Heart left ventricle (tissue), 16 donors: ENCODE measurements at regions not wholly inside any gene's neighbourhood (a gene's known extent, or its start where the extent isn't known, plus 50 kb on each side); places are given as distances from the start of the nearest gene placed in this dataset.

Experiments used
- ATAC-seq, 4 donors: fragments of 200-7000 bp; cut with Tn5 transposase; one replicate each; pipeline ENCODE4 v1.9.1; 2020 to 2022; ENCODE audit warnings: moderate library complexity in 4 of 4, mild to moderate bottlenecking in 3 of 4, moderate number of reproducible peaks in 1 of 4
- DNase-seq, 5 donors: peaks; one replicate each; pipeline ENCODE4 v3.0.0-alpha.2; 2020
- H3K27ac ChIP-seq, 12 donors: fragments of 200-600 bp; sonication (generic) in 4 of 12; one replicate each; pipeline versions ENCODE4 v1.5.0 to v1.8.0; 2016 to 2022; ENCODE audit warnings: mild to moderate bottlenecking in 2 of 12
- H3K27me3 ChIP-seq, 9 donors: fragments of 200-600 bp; sonication (generic) in 2 of 9; one replicate each; pipeline versions ENCODE4 v1.5.1 to v1.8.0; 2016 to 2022; ENCODE audit warnings: mild to moderate bottlenecking in 3 of 9
- H3K36me3 ChIP-seq, 9 donors: fragments of 200-600 bp; sonication (generic) in 2 of 9; one replicate each; pipeline versions ENCODE4 v1.5.0 to v1.8.0; 2018 to 2022; ENCODE audit warnings: mild to moderate bottlenecking in 2 of 9
- H3K4me1 ChIP-seq, 12 donors: fragments of 200-600 bp; sonication (generic) in 4 of 12; one replicate each; pipeline versions ENCODE4 v1.5.0 to v1.8.0; 2016 to 2022; ENCODE audit warnings: mild to moderate bottlenecking in 3 of 12
- H3K4me3 ChIP-seq, 12 donors: fragments of 200-600 bp; sonication (generic) in 4 of 12; one replicate each; pipeline versions ENCODE4 v1.5.0 to v1.8.0; 2017 to 2022; ENCODE audit warnings: mild to moderate bottlenecking in 9 of 12, moderate library complexity in 4 of 12
- H3K9me3 ChIP-seq, 12 donors: fragments of 200-600 bp; sonication (generic) in 4 of 12; one replicate each; pipeline versions ENCODE4 v1.5.0 to v1.8.0; 2016 to 2022; ENCODE audit warnings: mild to moderate bottlenecking in 1 of 12
- POLR2A ChIP-seq, 2 donors: fragments of 450-650 bp; IDR thresholded peaks; one replicate each; pipeline ENCODE4 v1.6.1; 2017; ENCODE audit warnings: antibody characterized with exemption in 2 of 2, mild to moderate bottlenecking in 2 of 2, moderate library complexity in 2 of 2
- WGBS, 4 donors: extraction: QIAGEN DNeasy Blood & Tissue Kit in 2 of 4; methylation state at CpG; one replicate each; pipeline versions ENCODE4 v1.1.5 to v1.1.7; 2013 to 2018; 5-methylcytosine and 5-hydroxymethylcytosine counted together
- intact Hi-C, 10 donors: fragments of 100-400 bp; cut with DNase I; formaldehyde crosslinking; loops; one replicate each; pipeline versions ENCODE4 v1.11.1 to v1.14.2; 2022
- TF ChIP-seq, protein P1 (sequence below), 12 donors: fragments of 200-600 bp; sonication (generic) in 4 of 12; IDR thresholded peaks; one replicate each; pipeline versions ENCODE4 v1.5.0 to v1.8.0; 2018 to 2022; ENCODE audit warnings: antibody characterized with exemption in 12 of 12, mild to moderate bottlenecking in 5 of 12
- donor health status: ischemic (EF 13 %, LVEDD 7.1; RV severe dilation, severe dysfunction).
- donor health status: healthy with polysubstance abuse.
- donor health status: DM: no; HTN: yes; CAD: no.
- donor health status: DM: no; HTN: no; CAD: no.
- donor health status: ischemic (EF 25% LVEDD 6.9; RV normal size, moderate dysfunction).
- donor health status: ischemic (EF 25% LVEDD 5.7; RV mildly dilated, moderate dysfunction).
- donor health status: healthy.
- donor health status: DM: yes; HTN: yes; CAD: no.
- donor health status: ischemic (EF 35%, LVEDD 5.7; RV mildly dilated, moderate dysfunction).
- donor health status: nonischemic (EF 11% LVEDD 7.7; RV severe dilation, severe dysfunction).
- donor health status: DM: yes; HTN: yes; CAD: no.
- donor health status: PGD.
- donor health status: ischemic (EF 29% LVEDD 5.4; RV normal size, mild dysfunction).
- donor health status: nonischemic (EF 23%, LVEDD 6.1; RV moderate dilation, normal function).

DNA sequence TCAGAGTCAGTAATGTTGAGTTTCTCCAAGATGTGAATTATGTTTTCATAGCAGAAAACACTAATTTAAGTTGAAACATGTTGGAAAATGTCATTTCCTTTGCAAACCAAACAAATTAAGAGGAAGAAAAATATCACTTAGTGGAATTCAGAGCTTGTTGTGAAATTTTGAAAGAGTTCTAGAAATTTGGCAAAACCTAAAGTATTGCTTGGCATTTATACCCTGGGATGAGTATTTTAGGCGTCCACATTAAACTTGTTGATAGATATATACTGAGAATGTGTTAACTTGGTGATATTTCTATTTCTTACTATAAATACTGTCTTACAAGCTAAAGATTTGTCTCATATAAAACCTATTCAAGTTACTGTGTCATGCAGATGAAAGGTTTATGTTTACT is 335.2 kb downstream of the NSUN3 start:
- WGBS, 4 donors: 88 to 90% (median 90%) methylated on average over 1 of the region's 1 CpG
- Histone ChIP-seq H3K9me3 (peaks cover 0 to 2% (median 0%) of the 10 kb centered on the region in 12 donors), H3K27me3 (no peaks in the 10 kb centered on the region), H3K27ac (no peak overlapping the region), H3K4me1 (no peaks in the 10 kb centered on the region), H3K4me3 (no peak overlapping the region), H3K36me3 (no peaks in the 10 kb centered on the region)
- no peak for ATAC-seq
- intact Hi-C loops: no loop called here
- no peak for TF ChIP-seq POLR2A (IDR thresholded peaks at IDR 0.05)
- TF ChIP-seq, protein P1, sequence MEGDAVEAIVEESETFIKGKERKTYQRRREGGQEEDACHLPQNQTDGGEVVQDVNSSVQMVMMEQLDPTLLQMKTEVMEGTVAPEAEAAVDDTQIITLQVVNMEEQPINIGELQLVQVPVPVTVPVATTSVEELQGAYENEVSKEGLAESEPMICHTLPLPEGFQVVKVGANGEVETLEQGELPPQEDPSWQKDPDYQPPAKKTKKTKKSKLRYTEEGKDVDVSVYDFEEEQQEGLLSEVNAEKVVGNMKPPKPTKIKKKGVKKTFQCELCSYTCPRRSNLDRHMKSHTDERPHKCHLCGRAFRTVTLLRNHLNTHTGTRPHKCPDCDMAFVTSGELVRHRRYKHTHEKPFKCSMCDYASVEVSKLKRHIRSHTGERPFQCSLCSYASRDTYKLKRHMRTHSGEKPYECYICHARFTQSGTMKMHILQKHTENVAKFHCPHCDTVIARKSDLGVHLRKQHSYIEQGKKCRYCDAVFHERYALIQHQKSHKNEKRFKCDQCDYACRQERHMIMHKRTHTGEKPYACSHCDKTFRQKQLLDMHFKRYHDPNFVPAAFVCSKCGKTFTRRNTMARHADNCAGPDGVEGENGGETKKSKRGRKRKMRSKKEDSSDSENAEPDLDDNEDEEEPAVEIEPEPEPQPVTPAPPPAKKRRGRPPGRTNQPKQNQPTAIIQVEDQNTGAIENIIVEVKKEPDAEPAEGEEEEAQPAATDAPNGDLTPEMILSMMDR (IDR thresholded peaks at IDR 0.05): no peak
- no peak for DNase-seq

GRCh38 chr3:94401466-94401865 is 338.6 kb downstream of the NSUN3 start:
- DNase-seq: no peak
- TF ChIP-seq, protein P1 (IDR thresholded peaks at IDR 0.05): no peak
- no peak for TF ChIP-seq POLR2A (IDR thresholded peaks at IDR 0.05)
- no peak for ATAC-seq
- Histone ChIP-seq H3K4me3 (no peak overlapping the region), H3K27me3 (no peaks in the 10 kb centered on the region), H3K27ac (no peak overlapping the region), H3K4me1 (no peaks in the 10 kb centered on the region), H3K9me3 (peaks cover 0 to 14% (median 0%) of the 10 kb centered on the region in 12 donors), H3K36me3 (no peaks in the 10 kb centered on the region)
- intact Hi-C loops: no loop called here

GRCh38 chr3:94402126-94402525 is 339.3 kb downstream of the NSUN3 start:
- Histone ChIP-seq H3K27me3 (no peaks in the 10 kb centered on the region), H3K4me1 (no peaks in the 10 kb centered on the region), H3K9me3 (peaks cover 0 to 14% (median 0%) of the 10 kb centered on the region in 12 donors), H3K36me3 (no peaks in the 10 kb centered on the region), H3K27ac (no peak overlapping the region), H3K4me3 (no peak overlapping the region)
- WGBS, 4 donors: 67 to 79% (median 72%) methylated on average over 1 of the region's 1 CpG
- ATAC-seq (no peak), DNase-seq (no peak)
- TF ChIP-seq, protein P1 (IDR thresholded peaks at IDR 0.05): no peak
- no peak for TF ChIP-seq POLR2A (IDR thresholded peaks at IDR 0.05)
- intact Hi-C loops: no loop called here

GRCh38 chr3:94405258-94406035 is 342.6 kb downstream of the NSUN3 start:
- intact Hi-C loops: no loop called here
- peaks cover 0 to 14% (median 0%) of the 10 kb centered on the region in 12 donors for H3K9me3 ChIP-seq
- no peaks in the 10 kb centered on the region for H3K27me3 ChIP-seq
- WGBS, 4 donors: 83 to 90% (median 87%) methylated on average over 5 of the region's 5 CpGs
- DNase-seq: no peak
- no peaks in the 10 kb centered on the region for H3K36me3 ChIP-seq
- no peaks in the 10 kb centered on the region for H3K4me1 ChIP-seq
- no peak overlapping the region for H3K27ac ChIP-seq
- no peak overlapping the region for H3K4me3 ChIP-seq
- ATAC-seq: no peak
- TF ChIP-seq POLR2A (IDR thresholded peaks at IDR 0.05): no peak
- TF ChIP-seq, protein P1 (IDR thresholded peaks at IDR 0.05): no peak
